B cell (primary cell): ENCODE measurements at regions not wholly inside any gene's neighbourhood (a gene's known extent, or its start where the extent isn't known, plus 50 kb on each side); places are given as distances from the start of the nearest gene placed in this dataset.

Experiments
- ATAC-seq: fragments of 200-7000 bp; cut with Tn5 transposase; one replicate; pipeline ENCODE4 v1.10.0; 2021; ENCODE audit warnings: low read depth, mild to moderate bottlenecking, moderate number of reproducible peaks, moderate library complexity
- CTCF ChIA-PET: fragments of 350-600 bp; sonication (Branson Sonifier 250); formaldehyde crosslinking; loops from one replicate; lab custom pipeline; 2021; ENCODE audit warnings: antibody characterized with exemption, inconsistent platforms; lab: Charles Lee
- POLR2A ChIA-PET: fragments of 350-600 bp; sonication (Branson Sonifier 250); formaldehyde crosslinking; loops from one replicate; lab custom pipeline; 2021; ENCODE audit warnings: antibody characterized with exemption; lab: Charles Lee
- DNase-seq: peaks from one replicate; pipeline ENCODE4 v3.0.0; 2013
- H2AFZ ChIP-seq: 2 replicates; pipeline ENCODE4 v1.6.1; 2012; ENCODE audit warnings: mild to moderate bottlenecking, low read depth, low read length; ENCODE audit not compliant: insufficient read depth, poor library complexity, severe bottlenecking
- H3K27ac ChIP-seq, 2 donors: 1 replicate in 1 of 2; 2 replicates in 1 of 2; pipeline ENCODE4 v1.5.1; 2012 to 2013; ENCODE audit warnings: low read length in 2 of 2, mild to moderate bottlenecking in 2 of 2, moderate library complexity in 1 of 2
- H3K27me3 ChIP-seq, 4 experiments: fragments of 200-600 bp in 1 of 4; sonication (generic) in 1 of 4; replicated peaks in 1 of 4; 1 replicate in 2 of 4; 2 replicates in 2 of 4; pipeline versions ENCODE4 v1.6.1 to v1.7.0; 2013 to 2016; ENCODE audit warnings: low read length in 3 of 4, mild to moderate bottlenecking in 2 of 4, mixed read lengths in 1 of 4, moderate library complexity in 1 of 4; ENCODE audit not compliant: insufficient read depth in 4 of 4, control insufficient read depth in 3 of 4; ENCODE audit errors: control extremely low read depth in 1 of 4
- H3K36me3 ChIP-seq, 2 experiments: replicated peaks in 1 of 2; 1 replicate in 1 of 2; 2 replicates in 1 of 2; pipeline versions ENCODE4 v1.6.1 to v1.7.1; 2013; ENCODE audit warnings: low read length in 1 of 2; ENCODE audit not compliant: insufficient read depth in 2 of 2, control insufficient read depth in 1 of 2; ENCODE audit errors: control extremely low read depth in 1 of 2, extremely low read depth in 1 of 2
- H3K4me1 ChIP-seq, 2 donors: fragments of 200-600 bp in 1 of 2; sonication (generic) in 1 of 2; 1 replicate in 1 of 2; 2 replicates in 1 of 2; pipeline versions ENCODE4 v1.5.1 to v1.6.1; 2013 to 2017; ENCODE audit warnings: low read length in 2 of 2; ENCODE audit not compliant: control insufficient read depth in 2 of 2, insufficient read depth in 2 of 2
- H3K4me2 ChIP-seq: replicated peaks from 2 replicates; pipeline ENCODE3; 2012; ENCODE audit warnings: mild to moderate bottlenecking, low read depth, low read length; ENCODE audit not compliant: poor library complexity, severe bottlenecking
- H3K4me3 ChIP-seq, 5 experiments: fragments of 200-600 bp in 1 of 5; sonication (generic) in 1 of 5; 1 replicate in 3 of 5; 2 replicates in 2 of 5; pipeline versions ENCODE4 v1.5.1 to v1.7.0; 2011 to 2016; ENCODE audit warnings: low read length in 4 of 5, mild to moderate bottlenecking in 4 of 5, low read depth in 2 of 5, control low read depth in 1 of 5, moderate library complexity in 1 of 5; ENCODE audit not compliant: insufficient read depth in 1 of 5; ENCODE audit errors: control extremely low read depth in 1 of 5, extremely low read depth in 1 of 5
- H3K79me2 ChIP-seq: fragments of 200-600 bp; sonication (generic); one replicate; pipeline ENCODE4 v1.6.0; 2016; ENCODE audit warnings: low read length; ENCODE audit not compliant: control insufficient read depth, insufficient read depth
- H3K9ac ChIP-seq: fragments of 200-600 bp; sonication (generic); 2 replicates; pipeline ENCODE4 v1.6.1; 2017; ENCODE audit warnings: mild to moderate bottlenecking, low read length, moderate library complexity
- H3K9me3 ChIP-seq, 3 donors: one replicate each; pipeline versions ENCODE4 v1.6.1 to v1.7.1; 2013; ENCODE audit warnings: low read length in 2 of 3; ENCODE audit not compliant: control insufficient read depth in 2 of 3, insufficient read depth in 1 of 3; ENCODE audit errors: control extremely low read depth in 1 of 3
- H4K20me1 ChIP-seq: 2 replicates; pipeline ENCODE4 v1.6.0; 2012; ENCODE audit warnings: mild to moderate bottlenecking, low read length; ENCODE audit not compliant: insufficient read depth, control insufficient read depth, poor library complexity, severe bottlenecking
- H3K27ac Mint-ChIP-seq: one replicate; pipeline ENCODE4 v1.8.0; 2021; ENCODE audit warnings: mixed read lengths
- H3K27me3 Mint-ChIP-seq: one replicate; pipeline ENCODE4 v1.8.0; 2021; ENCODE audit warnings: mixed read lengths
- H3K4me1 Mint-ChIP-seq: one replicate; pipeline ENCODE4 v1.8.0; 2021; ENCODE audit warnings: mixed read lengths
- H3K4me3 Mint-ChIP-seq: one replicate; pipeline ENCODE4 v1.8.0; 2021; ENCODE audit warnings: mixed read lengths
- H3K9me3 Mint-ChIP-seq: one replicate; pipeline ENCODE4 v1.8.0; 2022; ENCODE audit warnings: mixed read lengths; ENCODE audit not compliant: insufficient read depth
- EZH2 ChIP-seq: IDR thresholded peaks from 2 replicates; pipeline ENCODE4 v1.6.1; 2012; ENCODE audit warnings: borderline replicate concordance, low read depth, mild to moderate bottlenecking, moderate library complexity, low read length; ENCODE audit not compliant: insufficient read depth, poor library complexity, severe bottlenecking
- WGBS: methylation state at CpG from one replicate; pipeline ENCODE4 v1.1.5; 2013; ENCODE audit warnings: missing lambda C conversion rate; ENCODE audit not compliant: insufficient coverage; 5-methylcytosine and 5-hydroxymethylcytosine counted together
- intact Hi-C: fragments of 100-400 bp; cut with micrococcal nuclease; formaldehyde crosslinking; loops from one replicate; pipeline ENCODE4 v1.10.0; 2022
- TF ChIP-seq, protein P1 (sequence below): fragments of 200-600 bp; IDR thresholded peaks from one replicate; pipeline ENCODE4 v1.8.0; 2022; ENCODE audit warnings: antibody characterized with exemption, mild to moderate bottlenecking

DNA sequence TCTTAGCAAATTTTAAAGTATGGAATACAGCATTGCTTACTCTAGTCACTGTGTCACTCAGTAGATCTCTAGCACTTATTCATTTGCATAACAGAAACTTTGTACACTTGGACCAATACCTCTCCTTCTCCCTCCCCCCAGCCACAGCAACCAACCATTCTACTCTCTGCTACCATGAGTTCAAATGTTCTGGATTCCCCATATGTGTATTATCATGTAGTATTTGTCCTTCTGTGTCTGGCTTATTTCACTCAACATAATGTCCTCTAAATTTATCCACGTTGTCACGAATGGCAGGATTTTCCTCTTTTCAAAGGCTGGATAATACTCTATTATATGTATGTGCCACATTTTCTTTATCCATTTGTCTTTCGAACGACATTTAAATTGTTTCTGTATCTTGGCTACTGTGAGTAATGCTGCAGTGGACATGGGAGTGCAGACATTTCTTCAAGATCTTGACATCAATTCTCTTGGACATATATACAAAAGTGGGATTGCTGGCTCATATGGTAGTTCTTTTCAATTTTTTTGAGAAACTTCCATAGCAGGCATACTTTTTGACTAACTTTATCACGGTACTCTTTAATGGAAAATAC, 184.5 kb upstream of the SOX21 start:
- TF ChIP-seq EZH2, result no peak
- TF ChIP-seq, protein P1, sequence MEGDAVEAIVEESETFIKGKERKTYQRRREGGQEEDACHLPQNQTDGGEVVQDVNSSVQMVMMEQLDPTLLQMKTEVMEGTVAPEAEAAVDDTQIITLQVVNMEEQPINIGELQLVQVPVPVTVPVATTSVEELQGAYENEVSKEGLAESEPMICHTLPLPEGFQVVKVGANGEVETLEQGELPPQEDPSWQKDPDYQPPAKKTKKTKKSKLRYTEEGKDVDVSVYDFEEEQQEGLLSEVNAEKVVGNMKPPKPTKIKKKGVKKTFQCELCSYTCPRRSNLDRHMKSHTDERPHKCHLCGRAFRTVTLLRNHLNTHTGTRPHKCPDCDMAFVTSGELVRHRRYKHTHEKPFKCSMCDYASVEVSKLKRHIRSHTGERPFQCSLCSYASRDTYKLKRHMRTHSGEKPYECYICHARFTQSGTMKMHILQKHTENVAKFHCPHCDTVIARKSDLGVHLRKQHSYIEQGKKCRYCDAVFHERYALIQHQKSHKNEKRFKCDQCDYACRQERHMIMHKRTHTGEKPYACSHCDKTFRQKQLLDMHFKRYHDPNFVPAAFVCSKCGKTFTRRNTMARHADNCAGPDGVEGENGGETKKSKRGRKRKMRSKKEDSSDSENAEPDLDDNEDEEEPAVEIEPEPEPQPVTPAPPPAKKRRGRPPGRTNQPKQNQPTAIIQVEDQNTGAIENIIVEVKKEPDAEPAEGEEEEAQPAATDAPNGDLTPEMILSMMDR, result no peak
- Mint-ChIP-seq H3K9me3 (no peaks in the 10 kb centered on the region), H3K4me1 (no peaks in the 10 kb centered on the region), H3K27me3 (no peaks in the 10 kb centered on the region), H3K27ac (no peak overlapping the region), H3K4me3 (no peak overlapping the region)
- no peak overlapping the region for H3K9ac ChIP-seq
- H3K4me2 ChIP-seq, result no peak overlapping the region
- H4K20me1 ChIP-seq, result no peaks in the 10 kb centered on the region
- H3K4me3 ChIP-seq, result no peak overlapping the region
- H3K27me3 ChIP-seq, result no peaks in the 10 kb centered on the region
- H2AFZ ChIP-seq, result no peak overlapping the region
- H3K79me2 ChIP-seq, result no peaks in the 10 kb centered on the region
- H3K36me3 ChIP-seq, result no peaks in the 10 kb centered on the region
- H3K4me1 ChIP-seq, result no peaks in the 10 kb centered on the region
- POLR2A ChIA-PET, result no interaction called here
- no peak for DNase-seq
- WGBS, result no CpG with 5 or more reads among the region's 5 CpGs
- no peak overlapping the region for H3K27ac ChIP-seq
- intact Hi-C loops, result no loop called here
- no peak for ATAC-seq
- no peaks in the 10 kb centered on the region for H3K9me3 ChIP-seq
- CTCF ChIA-PET, result no interaction called here

DNA sequence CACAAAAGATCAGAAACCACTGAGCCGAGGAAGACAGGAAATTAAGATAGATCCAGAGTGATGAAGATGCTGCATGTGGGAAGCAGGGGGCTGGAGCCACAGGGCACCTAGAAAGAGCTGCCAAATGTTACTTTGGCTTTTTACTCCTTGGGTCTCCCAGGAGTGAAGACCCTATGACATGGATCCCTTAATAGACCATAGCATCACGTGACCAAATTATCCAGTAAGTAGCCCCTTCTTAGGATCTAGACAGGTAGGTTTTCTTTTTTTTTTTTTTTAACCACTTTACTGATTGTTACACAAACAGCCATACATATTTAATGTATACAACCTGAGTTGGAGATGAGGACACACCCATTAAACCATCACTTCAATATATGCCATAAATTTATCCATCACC, 183.9 kb upstream of the SOX21 start:
- H3K27ac Mint-ChIP-seq, result no peak overlapping the region

More for the DNA sequence above, 183.9 kb upstream of the SOX21 start:
- no peaks in the 10 kb centered on the region for H4K20me1 ChIP-seq
- H3K4me2 ChIP-seq, result no peak overlapping the region
- no peak overlapping the region for H3K4me3 ChIP-seq
- ATAC-seq (no peak), DNase-seq (no peak)
- no peaks in the 10 kb centered on the region for H3K27me3 Mint-ChIP-seq
- TF ChIP-seq EZH2, result no peak
- TF ChIP-seq, protein P1, result no peak
- H3K9ac ChIP-seq, result no peak overlapping the region
- H3K36me3 ChIP-seq, result no peaks in the 10 kb centered on the region
- no peak overlapping the region for H3K27ac ChIP-seq
- no peaks in the 10 kb centered on the region for H3K9me3 ChIP-seq
- no peak overlapping the region for H2AFZ ChIP-seq
- no peaks in the 10 kb centered on the region for H3K27me3 ChIP-seq
- H3K9me3 Mint-ChIP-seq, result no peaks in the 10 kb centered on the region
- intact Hi-C loops, result no loop called here
- no peaks in the 10 kb centered on the region for H3K79me2 ChIP-seq
- POLR2A ChIA-PET, result no interaction called here
- H3K4me1 ChIP-seq, result no peaks in the 10 kb centered on the region
- CTCF ChIA-PET, result no interaction called here
- WGBS, result no CpG with 5 or more reads among the region's 2 CpGs
- H3K4me3 Mint-ChIP-seq, result no peak overlapping the region
- H3K4me1 Mint-ChIP-seq, result no peaks in the 10 kb centered on the region
